H1 (cell line): ENCODE measurements at regions not wholly inside any gene's neighbourhood (a gene's known extent, or its start where the extent isn't known, plus 50 kb on each side); places are given as distances from the start of the nearest gene placed in this dataset.

ENCODE experiments used
- CTCF ChIA-PET: fragments of 300-600 bp; sonication (Branson Sonifier 250); formaldehyde crosslinking; loops from one replicate; lab custom pipeline; 2021; ENCODE audit not compliant: partially characterized antibody; lab: Charles Lee
- POLR2A ChIA-PET: fragments of 300-600 bp; sonication (Branson Sonifier 250); formaldehyde crosslinking; loops from one replicate; lab custom pipeline; 2021; ENCODE audit warnings: inconsistent platforms; ENCODE audit not compliant: partially characterized antibody; lab: Charles Lee
- DNase-seq, 2 experiments: peaks; one replicate each; pipeline versions ENCODE4 v3.0.0 to v3.0.0-alpha.2; 2010 to 2022; ENCODE audit warnings: low spot score in 2 of 2, low read depth in 1 of 2, mixed read lengths in 1 of 2
- FAIRE-seq: peaks from 2 replicates; lab custom pipeline; 2011; peaks lifted over from hg19 to GRCh38; lab: Jason Lieb, UNC
- H2AFZ ChIP-seq: 2 replicates; pipeline ENCODE4 v1.8.1; 2012; ENCODE audit warnings: low read length, inconsistent platforms
- H2AK5ac ChIP-seq: 2 replicates; pipeline ENCODE4 v1.6.1; 2013; ENCODE audit warnings: low read depth, low read length
- H2BK120ac ChIP-seq: replicated peaks from 2 replicates; pipeline ENCODE3; 2013; ENCODE audit warnings: low read depth, low read length, inconsistent platforms
- H2BK12ac ChIP-seq: 2 replicates; pipeline ENCODE4 v1.6.1; 2013; ENCODE audit warnings: low read depth, low read length
- H2BK15ac ChIP-seq: 2 replicates; pipeline ENCODE4 v1.6.1; 2013; ENCODE audit warnings: low read length
- H2BK20ac ChIP-seq: 2 replicates; pipeline ENCODE4 v1.6.1; 2013; ENCODE audit warnings: low read length
- H2BK5ac ChIP-seq: 2 replicates; pipeline ENCODE4 v1.6.1; 2013; ENCODE audit warnings: low read depth, low read length
- H3K14ac ChIP-seq: 2 replicates; pipeline ENCODE4 v1.6.1; 2013; ENCODE audit warnings: inconsistent platforms; ENCODE audit not compliant: insufficient read length
- H3K18ac ChIP-seq: 2 replicates; pipeline ENCODE4 v1.6.1; 2013; ENCODE audit warnings: low read length; ENCODE audit errors: extremely low read depth
- H3K23ac ChIP-seq: 2 replicates; pipeline ENCODE4 v1.6.1; 2013; ENCODE audit warnings: inconsistent platforms; ENCODE audit not compliant: insufficient read length
- H3K23me2 ChIP-seq: 2 replicates; pipeline ENCODE4 v1.6.1; 2013; ENCODE audit warnings: low read depth, low read length
- H3K27ac ChIP-seq: 2 replicates; pipeline ENCODE4 v1.6.1; 2011; ENCODE audit warnings: low read depth, low read length, inconsistent platforms
- H3K27me3 ChIP-seq, 4 experiments: replicated peaks in 1 of 4; 1 replicate in 1 of 4; 2 replicates in 3 of 4; pipeline versions ENCODE4 v1.6.1 to v1.8.1; 2011 to 2013; ENCODE audit warnings: low read length in 3 of 4, mild to moderate bottlenecking in 3 of 4, inconsistent platforms in 2 of 4, mixed read lengths in 2 of 4, moderate library complexity in 1 of 4; ENCODE audit not compliant: control insufficient read depth in 3 of 4, insufficient read depth in 3 of 4; ENCODE audit errors: extremely low read depth in 1 of 4
- H3K36me3 ChIP-seq, 4 experiments: 2 replicates each; pipeline versions ENCODE4 v1.6.1 to v1.8.1; 2011 to 2013; ENCODE audit warnings: mild to moderate bottlenecking in 4 of 4, low read length in 3 of 4, moderate library complexity in 2 of 4, control low read depth in 1 of 4, inconsistent platforms in 1 of 4; ENCODE audit not compliant: insufficient read depth in 4 of 4, control insufficient read depth in 2 of 4
- H3K4ac ChIP-seq: replicated peaks from 2 replicates; pipeline ENCODE3; 2013; ENCODE audit warnings: low read length, low read depth, mixed read lengths, inconsistent platforms; ENCODE audit not compliant: insufficient read length
- H3K4me1 ChIP-seq, 4 experiments: replicated peaks in 1 of 4; 1 replicate in 1 of 4; 2 replicates in 3 of 4; pipeline versions ENCODE4 v1.6.1 to v1.8.1; 2011 to 2013; ENCODE audit warnings: low read length in 3 of 4, inconsistent platforms in 2 of 4, mixed read lengths in 1 of 4; ENCODE audit not compliant: insufficient read depth in 4 of 4, control insufficient read depth in 3 of 4
- H3K4me2 ChIP-seq, 2 experiments: 2 replicates each; pipeline versions ENCODE4 v1.6.1 to v1.8.1; 2011 to 2013; ENCODE audit warnings: low read depth in 2 of 2, low read length in 2 of 2, control low read depth in 1 of 2, inconsistent platforms in 1 of 2, mild to moderate bottlenecking in 1 of 2; ENCODE audit not compliant: insufficient read depth in 1 of 2
- H3K4me3 ChIP-seq, 4 experiments: fragments of 200-600, 300-600 bp in 1 of 4; sonication (generic), shearing (Covaris generic), sonication (Bioruptor Twin) in 1 of 4; 2 replicates each; pipeline versions ENCODE4 v1.5.1 to v1.8.1; 2011 to 2016; ENCODE audit warnings: low read length in 4 of 4, low read depth in 3 of 4, control low read depth in 2 of 4, inconsistent platforms in 2 of 4, mild to moderate bottlenecking in 2 of 4, mixed read lengths in 1 of 4, moderate library complexity in 1 of 4; ENCODE audit not compliant: insufficient read depth in 2 of 4; ENCODE audit errors: extremely low read depth in 1 of 4
- H3K56ac ChIP-seq: replicated peaks from 2 replicates; pipeline ENCODE3; 2013; ENCODE audit warnings: low read depth, mild to moderate bottlenecking, mixed read lengths, low read length, inconsistent platforms; ENCODE audit not compliant: insufficient read length
- H3K79me1 ChIP-seq: 2 replicates; pipeline ENCODE4 v1.6.1; 2013; ENCODE audit warnings: low read depth, low read length, control low read depth
- H3K79me2 ChIP-seq, 2 experiments: 2 replicates each; pipeline versions ENCODE4 v1.6.1 to v1.8.1; 2012 to 2013; ENCODE audit warnings: low read length in 2 of 2, mild to moderate bottlenecking in 2 of 2, inconsistent platforms in 1 of 2; ENCODE audit not compliant: insufficient read depth in 2 of 2, control insufficient read depth in 1 of 2
- H3K9ac ChIP-seq, 4 experiments: replicated peaks in 1 of 4; 1 replicate in 1 of 4; 2 replicates in 3 of 4; pipeline versions ENCODE4 v1.6.1 to v1.8.1; 2011 to 2013; ENCODE audit warnings: low read depth in 3 of 4, low read length in 3 of 4, control low read depth in 2 of 4, mild to moderate bottlenecking in 2 of 4, moderate library complexity in 2 of 4, inconsistent platforms in 1 of 4; ENCODE audit errors: extremely low read depth in 1 of 4
- H3K9me3 ChIP-seq, 2 experiments: 2 replicates each; pipeline versions ENCODE4 v1.6.1 to v1.8.1; 2012 to 2013; ENCODE audit warnings: mild to moderate bottlenecking in 2 of 2, moderate library complexity in 2 of 2, control low read depth in 1 of 2, inconsistent platforms in 1 of 2, low read depth in 1 of 2, low read length in 1 of 2, mixed read lengths in 1 of 2; ENCODE audit not compliant: insufficient read depth in 2 of 2
- H4K20me1 ChIP-seq, 2 experiments: replicated peaks in 1 of 2; 2 replicates each; pipeline versions ENCODE3 to v1.8.1; 2011 to 2013; ENCODE audit warnings: inconsistent platforms in 2 of 2, low read length in 2 of 2, mild to moderate bottlenecking in 1 of 2; ENCODE audit not compliant: insufficient read depth in 2 of 2, control insufficient read depth in 1 of 2
- H4K5ac ChIP-seq: 2 replicates; pipeline ENCODE4 v1.6.1; 2013; ENCODE audit warnings: low read length, low read depth, mixed read lengths, inconsistent platforms; ENCODE audit not compliant: insufficient read length
- H4K8ac ChIP-seq: 2 replicates; pipeline ENCODE4 v1.8.0; 2013; ENCODE audit warnings: mild to moderate bottlenecking, moderate library complexity, low read length, inconsistent platforms; ENCODE audit not compliant: insufficient read depth; ENCODE audit errors: extremely low read depth
- H4K91ac ChIP-seq: replicated peaks from 2 replicates; pipeline ENCODE3; 2013; ENCODE audit warnings: low read length, mixed read lengths, inconsistent platforms; ENCODE audit not compliant: insufficient read length
- JUND ChIP-seq: IDR thresholded peaks from 2 replicates; pipeline ENCODE4 v1.6.1; 2011; ENCODE audit warnings: mild to moderate bottlenecking, improper control_type of control experiment, low read length
- KDM4A ChIP-seq: IDR thresholded peaks from one replicate; pipeline ENCODE4 v1.7.1; 2012; ENCODE audit warnings: low read depth, mild to moderate bottlenecking, moderate library complexity, low read length, inconsistent platforms; ENCODE audit not compliant: severe bottlenecking
- TEAD4 ChIP-seq: IDR thresholded peaks from 2 replicates; pipeline ENCODE4 v1.6.1; 2012; ENCODE audit warnings: low read depth, low read length, inconsistent platforms, mixed read lengths
- WGBS, 2 experiments: shearing (Covaris generic) in 1 of 2; methylation state at CpG; one replicate each; pipeline versions ENCODE4 v1.1.6 to v1.1.7; 2013 to 2015; ENCODE audit warnings: low lambda C conversion rate in 2 of 2, mixed read lengths in 2 of 2, inconsistent platforms in 1 of 2, low coverage in 1 of 2, missing lambda C conversion rate in 1 of 2; ENCODE audit not compliant: insufficient replicate concordance in 2 of 2, insufficient coverage in 1 of 2, insufficient read length in 1 of 2; ENCODE audit errors: extremely low coverage in 1 of 2, missing lambda C conversion rate in 1 of 2; 5-methylcytosine and 5-hydroxymethylcytosine counted together

DNA sequence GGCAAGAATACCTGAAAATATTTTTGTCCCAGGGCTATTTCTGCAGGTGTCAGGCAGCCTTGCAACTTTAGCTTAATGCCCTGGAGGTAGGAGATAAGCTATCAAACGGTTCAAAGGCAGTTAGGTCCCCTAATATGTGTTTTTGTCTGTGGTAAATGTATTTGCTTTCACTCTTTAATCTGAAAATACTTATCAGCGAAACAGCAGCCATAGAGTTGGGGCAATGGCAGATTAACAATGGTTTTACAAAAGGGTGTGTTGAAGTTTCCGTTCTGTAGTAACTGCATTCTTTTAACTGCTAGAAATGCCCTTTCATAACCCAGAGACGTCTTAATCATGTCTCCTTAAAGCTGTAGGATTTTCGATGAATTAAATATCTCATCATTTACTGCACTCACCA is 265.0 kb upstream of the TRIB2 start:
- no peak overlapping the region for H3K27ac ChIP-seq
- H3K56ac ChIP-seq, result no peak overlapping the region
- ChIA-PET CTCF (interaction anchor here (1.0 kb wide), 1 partner anchor 13 kb away, joined by 3 read pairs; no protein-coding TSS in a partner anchor), POLR2A (no interaction called here)
- H3K18ac ChIP-seq, result no peak overlapping the region
- no peak overlapping the region for H2BK5ac ChIP-seq
- no peak overlapping the region for H2AK5ac ChIP-seq
- H4K91ac ChIP-seq, result no peak overlapping the region
- H3K14ac ChIP-seq, result no peak overlapping the region
- H3K79me1 ChIP-seq, result no peaks in the 10 kb centered on the region
- no peak overlapping the region for H2BK20ac ChIP-seq
- no peak overlapping the region for H3K4me3 ChIP-seq
- H3K23ac ChIP-seq, result no peak overlapping the region
- no peak for DNase-seq
- H4K8ac ChIP-seq, result no peak overlapping the region
- H4K20me1 ChIP-seq, result no peaks in the 10 kb centered on the region
- H2AFZ ChIP-seq, result peak overlapping the region; percentile 56
- H3K36me3 ChIP-seq, result no peaks in the 10 kb centered on the region
- TF ChIP-seq JUND, result no peak
- no peak for TF ChIP-seq TEAD4
- no peak for TF ChIP-seq KDM4A
- no peaks in the 10 kb centered on the region for H3K79me2 ChIP-seq
- H3K4me1 ChIP-seq, result peaks cover 0 to 3% (median under 1%) of the 10 kb centered on the region in 4 experiments; a peak in 3 of 7 replicates
- FAIRE-seq, result no peak
- no peak overlapping the region for H3K4ac ChIP-seq
- H3K4me2 ChIP-seq, result no peak overlapping the region
- H3K9me3 ChIP-seq, result no peaks in the 10 kb centered on the region
- no peak overlapping the region for H2BK120ac ChIP-seq
- no peaks in the 10 kb centered on the region for H3K23me2 ChIP-seq
- H3K9ac ChIP-seq, result no peak overlapping the region
- 89% methylated on average over 5 of the region's 5 CpGs; no CpG with 5 or more reads in 1 of the 2 experiments for WGBS, 2 experiments
- H2BK15ac ChIP-seq, result no peak overlapping the region
- no peak overlapping the region for H4K5ac ChIP-seq
- H3K27me3 ChIP-seq, result no peaks in the 10 kb centered on the region
- no peak overlapping the region for H2BK12ac ChIP-seq
